HG02678 (cell line): ENCODE measurements at regions not wholly inside any gene's neighbourhood (a gene's known extent, or its start where the extent isn't known, plus 50 kb on each side); places are given as distances from the start of the nearest gene placed in this dataset.
"Not testable (repeated sequence)": the region's sequence is repeated elsewhere in the genome, so short reads cannot be mapped to it uniquely, and the experiment has no call there.

Experiments
- ATAC-seq: cut with Tn5 transposase; IDR thresholded peaks from one replicate; pipeline ENCODE4 v1.9.1; 2021; ENCODE audit warnings: mild to moderate bottlenecking, moderate library complexity; ENCODE audit not compliant: unreplicated experiment

GRCh38 chr1:47656719-47657685 lies 219.2 kb downstream of the FOXD2 start:
- ATAC-seq, result no peak

GRCh38 chr1:47658161-47658920 lies 220.5 kb downstream of the FOXD2 start:
- no peak for ATAC-seq

- ATAC-seq, result no peak
Observed at GRCh38 chr1:47659146-47659545, 221.3 kb downstream of the FOXD2 start.

- ATAC-seq, result no peak
Observed at GRCh38 chr1:47660622-47661021, 222.8 kb downstream of the FOXD2 start.

- ATAC-seq, result no peak
Observed at GRCh38 chr1:47661040-47661439, 223.2 kb downstream of the FOXD2 start.

GRCh38 chr1:47662068-47662467 lies 224.2 kb downstream of the FOXD2 start:
- no peak for ATAC-seq

- no peak for ATAC-seq
Observed at GRCh38 chr1:47663286-47663685, 225.4 kb downstream of the FOXD2 start.

GRCh38 chr1:47664356-47664755 lies 226.5 kb downstream of the FOXD2 start:
- no peak for ATAC-seq

- not testable (repeated sequence) for ATAC-seq
Observed at GRCh38 chr1:47664896-47665295, 227.1 kb downstream of the FOXD2 start.

- no peak for ATAC-seq
Observed at GRCh38 chr1:47669081-47669585, 231.3 kb downstream of the FOXD2 start.

- no peak for ATAC-seq
Observed at GRCh38 chr1:47672622-47673021, 234.8 kb downstream of the FOXD2 start.

- no peak for ATAC-seq
Observed at GRCh38 chr1:47674189-47674588, 236.3 kb downstream of the FOXD2 start.

GRCh38 chr1:47675047-47675675 lies 237.3 kb downstream of the FOXD2 start:
- no peak for ATAC-seq

GRCh38 chr1:47675721-47676120 lies 237.9 kb downstream of the FOXD2 start:
- no peak for ATAC-seq

- no peak for ATAC-seq
Observed at GRCh38 chr1:47676311-47677054, 238.6 kb downstream of the FOXD2 start.

- no peak for ATAC-seq
Observed at GRCh38 chr1:47677241-47677940, 239.5 kb downstream of the FOXD2 start.

GRCh38 chr1:47678464-47678980 lies 240.7 kb downstream of the FOXD2 start:
- ATAC-seq, result no peak

GRCh38 chr1:47679301-47679791 lies 241.5 kb downstream of the FOXD2 start:
- ATAC-seq, result no peak

- ATAC-seq, result no peak
Observed at GRCh38 chr1:47679826-47680225, 242.0 kb downstream of the FOXD2 start.
